ENCODE measurements at regions not wholly inside any gene's neighbourhood (a gene's known extent, or its start where the extent isn't known, plus 50 kb on each side); places are given as distances from the start of the nearest gene placed in this dataset.

DNA sequence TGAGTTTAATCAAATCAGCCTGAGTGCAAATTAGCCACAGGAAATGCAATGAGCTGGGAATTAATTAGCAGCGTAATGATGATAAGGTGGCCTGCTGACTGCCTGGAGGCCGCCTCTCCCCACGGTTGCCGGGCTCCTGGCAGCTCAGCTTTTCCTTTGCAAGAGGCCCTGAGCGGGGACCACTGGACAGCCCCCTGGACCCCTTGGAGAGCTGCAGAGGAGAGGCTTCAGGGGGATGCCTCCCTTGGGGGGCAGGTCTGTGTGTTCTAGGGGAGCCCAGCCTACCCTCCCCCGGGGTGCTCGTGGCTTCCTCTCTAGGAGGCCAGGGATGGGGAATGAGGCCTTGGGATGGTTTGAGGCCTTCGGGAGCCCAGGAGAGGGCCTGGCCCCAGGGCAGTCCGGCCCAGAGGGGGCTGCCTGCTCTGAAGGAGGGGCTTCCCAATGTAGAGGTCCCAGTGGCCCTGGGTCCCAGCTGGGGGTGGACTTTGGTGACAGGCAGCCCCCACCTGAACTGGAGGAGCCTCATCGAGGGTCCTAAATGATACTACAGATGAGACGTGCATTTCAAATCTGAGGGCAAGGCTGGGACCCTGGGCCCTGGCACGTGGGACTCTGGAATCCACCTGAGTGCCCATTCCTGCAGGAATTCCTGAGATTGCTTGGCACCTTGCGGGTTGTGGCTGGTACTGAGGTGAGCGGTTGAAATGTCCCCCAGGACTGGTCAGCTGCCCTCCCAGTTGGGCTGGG, 66.4 kb upstream of the BHLHE23 start:
- TF ChIP-seq, protein P1, sequence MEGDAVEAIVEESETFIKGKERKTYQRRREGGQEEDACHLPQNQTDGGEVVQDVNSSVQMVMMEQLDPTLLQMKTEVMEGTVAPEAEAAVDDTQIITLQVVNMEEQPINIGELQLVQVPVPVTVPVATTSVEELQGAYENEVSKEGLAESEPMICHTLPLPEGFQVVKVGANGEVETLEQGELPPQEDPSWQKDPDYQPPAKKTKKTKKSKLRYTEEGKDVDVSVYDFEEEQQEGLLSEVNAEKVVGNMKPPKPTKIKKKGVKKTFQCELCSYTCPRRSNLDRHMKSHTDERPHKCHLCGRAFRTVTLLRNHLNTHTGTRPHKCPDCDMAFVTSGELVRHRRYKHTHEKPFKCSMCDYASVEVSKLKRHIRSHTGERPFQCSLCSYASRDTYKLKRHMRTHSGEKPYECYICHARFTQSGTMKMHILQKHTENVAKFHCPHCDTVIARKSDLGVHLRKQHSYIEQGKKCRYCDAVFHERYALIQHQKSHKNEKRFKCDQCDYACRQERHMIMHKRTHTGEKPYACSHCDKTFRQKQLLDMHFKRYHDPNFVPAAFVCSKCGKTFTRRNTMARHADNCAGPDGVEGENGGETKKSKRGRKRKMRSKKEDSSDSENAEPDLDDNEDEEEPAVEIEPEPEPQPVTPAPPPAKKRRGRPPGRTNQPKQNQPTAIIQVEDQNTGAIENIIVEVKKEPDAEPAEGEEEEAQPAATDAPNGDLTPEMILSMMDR (IDR thresholded peaks at IDR 0.05) = no peak
- no peak for TF ChIP-seq POLR2AphosphoS5 (IDR thresholded peaks at IDR 0.05; ENCODE audit: low read depth, low read length)
- TF ChIP-seq GABPA (IDR thresholded peaks at IDR 0.05; ENCODE audit: low read depth) = no peak
- TF ChIP-seq EP300 (IDR thresholded peaks at IDR 0.05; ENCODE audit: borderline replicate concordance in 1 of 2, low read depth in 1 of 2, low read length in 1 of 2) = no peak
- TF ChIP-seq, protein P2, sequence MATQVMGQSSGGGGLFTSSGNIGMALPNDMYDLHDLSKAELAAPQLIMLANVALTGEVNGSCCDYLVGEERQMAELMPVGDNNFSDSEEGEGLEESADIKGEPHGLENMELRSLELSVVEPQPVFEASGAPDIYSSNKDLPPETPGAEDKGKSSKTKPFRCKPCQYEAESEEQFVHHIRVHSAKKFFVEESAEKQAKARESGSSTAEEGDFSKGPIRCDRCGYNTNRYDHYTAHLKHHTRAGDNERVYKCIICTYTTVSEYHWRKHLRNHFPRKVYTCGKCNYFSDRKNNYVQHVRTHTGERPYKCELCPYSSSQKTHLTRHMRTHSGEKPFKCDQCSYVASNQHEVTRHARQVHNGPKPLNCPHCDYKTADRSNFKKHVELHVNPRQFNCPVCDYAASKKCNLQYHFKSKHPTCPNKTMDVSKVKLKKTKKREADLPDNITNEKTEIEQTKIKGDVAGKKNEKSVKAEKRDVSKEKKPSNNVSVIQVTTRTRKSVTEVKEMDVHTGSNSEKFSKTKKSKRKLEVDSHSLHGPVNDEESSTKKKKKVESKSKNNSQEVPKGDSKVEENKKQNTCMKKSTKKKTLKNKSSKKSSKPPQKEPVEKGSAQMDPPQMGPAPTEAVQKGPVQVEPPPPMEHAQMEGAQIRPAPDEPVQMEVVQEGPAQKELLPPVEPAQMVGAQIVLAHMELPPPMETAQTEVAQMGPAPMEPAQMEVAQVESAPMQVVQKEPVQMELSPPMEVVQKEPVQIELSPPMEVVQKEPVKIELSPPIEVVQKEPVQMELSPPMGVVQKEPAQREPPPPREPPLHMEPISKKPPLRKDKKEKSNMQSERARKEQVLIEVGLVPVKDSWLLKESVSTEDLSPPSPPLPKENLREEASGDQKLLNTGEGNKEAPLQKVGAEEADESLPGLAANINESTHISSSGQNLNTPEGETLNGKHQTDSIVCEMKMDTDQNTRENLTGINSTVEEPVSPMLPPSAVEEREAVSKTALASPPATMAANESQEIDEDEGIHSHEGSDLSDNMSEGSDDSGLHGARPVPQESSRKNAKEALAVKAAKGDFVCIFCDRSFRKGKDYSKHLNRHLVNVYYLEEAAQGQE (IDR thresholded peaks at IDR 0.05; ENCODE audit: low read depth, low read length) = no peak
- TF ChIP-seq, protein P3, sequence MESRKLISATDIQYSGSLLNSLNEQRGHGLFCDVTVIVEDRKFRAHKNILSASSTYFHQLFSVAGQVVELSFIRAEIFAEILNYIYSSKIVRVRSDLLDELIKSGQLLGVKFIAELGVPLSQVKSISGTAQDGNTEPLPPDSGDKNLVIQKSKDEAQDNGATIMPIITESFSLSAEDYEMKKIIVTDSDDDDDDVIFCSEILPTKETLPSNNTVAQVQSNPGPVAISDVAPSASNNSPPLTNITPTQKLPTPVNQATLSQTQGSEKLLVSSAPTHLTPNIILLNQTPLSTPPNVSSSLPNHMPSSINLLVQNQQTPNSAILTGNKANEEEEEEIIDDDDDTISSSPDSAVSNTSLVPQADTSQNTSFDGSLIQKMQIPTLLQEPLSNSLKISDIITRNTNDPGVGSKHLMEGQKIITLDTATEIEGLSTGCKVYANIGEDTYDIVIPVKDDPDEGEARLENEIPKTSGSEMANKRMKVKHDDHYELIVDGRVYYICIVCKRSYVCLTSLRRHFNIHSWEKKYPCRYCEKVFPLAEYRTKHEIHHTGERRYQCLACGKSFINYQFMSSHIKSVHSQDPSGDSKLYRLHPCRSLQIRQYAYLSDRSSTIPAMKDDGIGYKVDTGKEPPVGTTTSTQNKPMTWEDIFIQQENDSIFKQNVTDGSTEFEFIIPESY (IDR thresholded peaks at IDR 0.05; ENCODE audit: borderline replicate concordance, low read depth) = no peak
- no peak for TF ChIP-seq TEAD4 (IDR thresholded peaks at IDR 0.05; ENCODE audit: borderline replicate concordance, insufficient read depth)
- TF ChIP-seq CHD2 (IDR thresholded peaks at IDR 0.05; ENCODE audit: low read length, partially characterized antibody) = no peak
- TF ChIP-seq EZH2phosphoT487 (IDR thresholded peaks at IDR 0.05; ENCODE audit: borderline replicate concordance, low read depth) = no peak
- no peak for TF ChIP-seq JUND (IDR thresholded peaks at IDR 0.05)
- TF ChIP-seq RAD21 (IDR thresholded peaks at IDR 0.05; ENCODE audit: low read length) = no peak
- no peak for TF ChIP-seq FOSL2 (IDR thresholded peaks at IDR 0.05; ENCODE audit: borderline replicate concordance, low read depth)
- TF ChIP-seq NFIC (IDR thresholded peaks at IDR 0.05; ENCODE audit: borderline replicate concordance) = no peak
- TF ChIP-seq, protein P4, sequence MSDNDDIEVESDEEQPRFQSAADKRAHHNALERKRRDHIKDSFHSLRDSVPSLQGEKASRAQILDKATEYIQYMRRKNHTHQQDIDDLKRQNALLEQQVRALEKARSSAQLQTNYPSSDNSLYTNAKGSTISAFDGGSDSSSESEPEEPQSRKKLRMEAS (IDR thresholded peaks at IDR 0.05; ENCODE audit: low read depth) = no peak

Measured in SK-N-SH (cell line).